ENCODE measurements at regions not wholly inside any gene's neighbourhood (a gene's known extent, or its start where the extent isn't known, plus 50 kb on each side); places are given as distances from the start of the nearest gene placed in this dataset.

- no peaks in the 10 kb centered on the region for H3K36me3 ChIP-seq
- no peaks in the 10 kb centered on the region for H3K27me3 ChIP-seq
- TF ChIP-seq POLR2A (IDR thresholded peaks at IDR 0.05) = no peak
- TF ChIP-seq, protein P1, sequence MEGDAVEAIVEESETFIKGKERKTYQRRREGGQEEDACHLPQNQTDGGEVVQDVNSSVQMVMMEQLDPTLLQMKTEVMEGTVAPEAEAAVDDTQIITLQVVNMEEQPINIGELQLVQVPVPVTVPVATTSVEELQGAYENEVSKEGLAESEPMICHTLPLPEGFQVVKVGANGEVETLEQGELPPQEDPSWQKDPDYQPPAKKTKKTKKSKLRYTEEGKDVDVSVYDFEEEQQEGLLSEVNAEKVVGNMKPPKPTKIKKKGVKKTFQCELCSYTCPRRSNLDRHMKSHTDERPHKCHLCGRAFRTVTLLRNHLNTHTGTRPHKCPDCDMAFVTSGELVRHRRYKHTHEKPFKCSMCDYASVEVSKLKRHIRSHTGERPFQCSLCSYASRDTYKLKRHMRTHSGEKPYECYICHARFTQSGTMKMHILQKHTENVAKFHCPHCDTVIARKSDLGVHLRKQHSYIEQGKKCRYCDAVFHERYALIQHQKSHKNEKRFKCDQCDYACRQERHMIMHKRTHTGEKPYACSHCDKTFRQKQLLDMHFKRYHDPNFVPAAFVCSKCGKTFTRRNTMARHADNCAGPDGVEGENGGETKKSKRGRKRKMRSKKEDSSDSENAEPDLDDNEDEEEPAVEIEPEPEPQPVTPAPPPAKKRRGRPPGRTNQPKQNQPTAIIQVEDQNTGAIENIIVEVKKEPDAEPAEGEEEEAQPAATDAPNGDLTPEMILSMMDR (IDR thresholded peaks at IDR 0.05) = no peak
- no peak overlapping the region for H3K27ac ChIP-seq
- no peaks in the 10 kb centered on the region for H3K9me3 ChIP-seq
- DNase-seq = no peak
- intact Hi-C loops (cut with DNase I) = no loop called here
- H3K4me1 ChIP-seq = peaks cover 0 to 28% (median 6%) of the 10 kb centered on the region in 3 donors
- H3K4me3 ChIP-seq = no peak overlapping the region
- 76 to 88% methylated on average over 4 of the region's 4 CpGs for WGBS, 2 donors
Observed at GRCh38 chr2:161103451-161103831, 56.8 kb upstream of the TANK start.

DNA sequence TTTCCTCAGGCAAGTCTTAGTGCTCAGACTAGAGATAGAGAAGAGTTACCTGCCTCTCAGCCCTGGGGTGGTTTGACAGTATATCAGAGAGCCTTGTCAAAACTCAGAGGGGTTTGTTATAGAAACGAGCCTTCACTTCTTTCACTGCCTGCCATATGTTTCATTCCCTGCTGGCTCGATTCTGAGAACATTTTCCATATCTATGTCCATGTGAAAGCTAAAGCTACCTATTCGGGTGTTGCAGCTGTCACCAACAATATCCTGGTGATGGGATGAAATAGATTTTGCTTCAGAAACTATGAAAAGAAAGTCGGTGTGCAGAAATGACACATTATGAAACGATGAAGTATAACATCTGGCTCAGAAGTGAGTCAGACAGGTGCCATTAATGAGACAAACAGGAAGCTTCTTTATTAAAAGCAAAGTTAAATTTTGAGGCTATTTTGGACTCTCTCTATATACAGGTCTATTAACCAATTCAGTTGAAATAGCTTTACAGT is 56.1 kb upstream of the TANK start:
- H3K4me3 ChIP-seq = no peak overlapping the region
- WGBS, 2 donors = 55 to 65% methylated on average over 5 of the region's 5 CpGs
- no peak for DNase-seq
- TF ChIP-seq, protein P1 (IDR thresholded peaks at IDR 0.05) = no peak
- no peak for TF ChIP-seq POLR2A (IDR thresholded peaks at IDR 0.05)
- H3K27ac ChIP-seq = no peak overlapping the region
- no peaks in the 10 kb centered on the region for H3K36me3 ChIP-seq
- no peaks in the 10 kb centered on the region for H3K27me3 ChIP-seq
- intact Hi-C loops (cut with DNase I) = no loop called here
- H3K4me1 ChIP-seq = peaks cover 0 to 28% (median 6%) of the 10 kb centered on the region in 3 donors
- no peaks in the 10 kb centered on the region for H3K9me3 ChIP-seq

GRCh38 chr2:161107265-161107664 is 53.0 kb upstream of the TANK start:
- no peak overlapping the region for H3K4me3 ChIP-seq
- WGBS, 2 donors = 88 to 100% methylated on average over 1 of the region's 1 CpG
- H3K27ac ChIP-seq = no peak overlapping the region
- no peaks in the 10 kb centered on the region for H3K27me3 ChIP-seq
- H3K36me3 ChIP-seq = no peaks in the 10 kb centered on the region
- TF ChIP-seq, protein P1 (IDR thresholded peaks at IDR 0.05) = no peak
- TF ChIP-seq POLR2A (IDR thresholded peaks at IDR 0.05) = no peak
- peaks cover 0 to 11% (median 6%) of the 10 kb centered on the region in 3 donors for H3K4me1 ChIP-seq
- DNase-seq = no peak
- H3K9me3 ChIP-seq = no peaks in the 10 kb centered on the region
- intact Hi-C loops (cut with DNase I) = no loop called here

Data from esophagus squamous epithelium (tissue), 5 donors.